Kidney tubule cell (primary cell): ENCODE measurements at regions not wholly inside any gene's neighbourhood (a gene's known extent, or its start where the extent isn't known, plus 50 kb on each side); places are given as distances from the start of the nearest gene placed in this dataset.

Experiments
- DNase-seq: peaks from one replicate; pipeline ENCODE4 v3.0.0-alpha.2; 2018; ENCODE audit warnings: low spot score

- DNase-seq, result no peak
These were observed 178.0 kb downstream of the INHBA start for GRCh38 chr7:41524876-41525275.

- no peak for DNase-seq
These were observed 182.4 kb downstream of the INHBA start for GRCh38 chr7:41520445-41520844.

- no peak for DNase-seq
These were observed 185.1 kb downstream of the INHBA start for GRCh38 chr7:41517771-41518170.

GRCh38 chr7:41508755-41509154 is 194.1 kb downstream of the INHBA start:
- DNase-seq, result no peak

GRCh38 chr7:41507686-41508268 is 195.1 kb downstream of the INHBA start:
- DNase-seq, result no peak

- no peak for DNase-seq
These were observed 198.5 kb downstream of the INHBA start for GRCh38 chr7:41504214-41504980.

GRCh38 chr7:41503438-41503837 is 199.5 kb downstream of the INHBA start:
- no peak for DNase-seq

GRCh38 chr7:41501466-41501865 is 201.4 kb downstream of the INHBA start:
- DNase-seq, result no peak

- no peak for DNase-seq
These were observed 201.9 kb downstream of the INHBA start for GRCh38 chr7:41501006-41501405.

- no peak for DNase-seq
These were observed 210.3 kb downstream of the INHBA start for GRCh38 chr7:41492603-41493002.

- DNase-seq, result no peak
These were observed 210.9 kb downstream of the INHBA start for GRCh38 chr7:41491883-41492471.

GRCh38 chr7:41491308-41491707 is 211.6 kb downstream of the INHBA start:
- no peak for DNase-seq

GRCh38 chr7:41489885-41490284 is 213.0 kb downstream of the INHBA start:
- no peak for DNase-seq

GRCh38 chr7:41487229-41487940 is 215.5 kb downstream of the INHBA start:
- DNase-seq, result no peak

- no peak for DNase-seq
These were observed 221.5 kb downstream of the INHBA start for GRCh38 chr7:41481353-41481752.

GRCh38 chr7:41478187-41478586 is 224.7 kb downstream of the INHBA start:
- DNase-seq, result no peak

GRCh38 chr7:41476460-41476803 is 226.5 kb downstream of the INHBA start:
- no peak for DNase-seq

GRCh38 chr7:41475801-41476459 is 227.0 kb downstream of the INHBA start:
- no peak for DNase-seq

GRCh38 chr7:41472427-41473125 is 230.3 kb downstream of the INHBA start:
- no peak for DNase-seq

GRCh38 chr7:41470081-41470480 is 232.8 kb downstream of the INHBA start:
- DNase-seq, result no peak

GRCh38 chr7:41467596-41467995 is 235.3 kb downstream of the INHBA start:
- DNase-seq, result no peak
